Gastrocnemius medialis (tissue), 4 donors: ENCODE measurements at regions not wholly inside any gene's neighbourhood (a gene's known extent, or its start where the extent isn't known, plus 50 kb on each side); places are given as distances from the start of the nearest gene placed in this dataset.

Source experiments
- ATAC-seq, 2 donors: fragments of 150-250 bp; one replicate each; pipeline ENCODE4 v1.9.1; 2016
- DNase-seq, 2 donors: peaks; one replicate each; pipeline ENCODE4 v3.0.0-alpha.2; 2019
- H3K27ac ChIP-seq, 4 donors: fragments of 200-600 bp; sonication (generic); 1 replicate in 1 of 4; 2 replicates in 3 of 4; pipeline ENCODE4 v1.5.1; 2016 to 2018; ENCODE audit warnings: mild to moderate bottlenecking in 2 of 4, moderate library complexity in 1 of 4
- H3K27me3 ChIP-seq, 3 donors: fragments of 200-600 bp; sonication (generic) in 2 of 3; 1 replicate in 1 of 3; 2 replicates in 2 of 3; pipeline versions ENCODE4 v1.5.1 to v1.6.0; 2016 to 2019; ENCODE audit warnings: mild to moderate bottlenecking in 1 of 3, moderate library complexity in 1 of 3
- H3K36me3 ChIP-seq, 2 donors: fragments of 200-600 bp; sonication (generic) in 1 of 2; one replicate each; pipeline ENCODE4 v1.5.1; 2017 to 2018
- H3K4me1 ChIP-seq, 2 donors: fragments of 200-600 bp; sonication (generic) in 1 of 2; one replicate each; pipeline ENCODE4 v1.5.1; 2016 to 2017; ENCODE audit warnings: mild to moderate bottlenecking in 2 of 2
- H3K4me3 ChIP-seq, 4 donors: fragments of 200-600 bp; sonication (generic) in 3 of 4; 1 replicate in 1 of 4; 2 replicates in 3 of 4; pipeline ENCODE4 v1.5.1; 2016 to 2019; ENCODE audit warnings: mild to moderate bottlenecking in 2 of 4
- H3K9me3 ChIP-seq, 3 donors: fragments of 200-600 bp; sonication (generic) in 2 of 3; 1 replicate in 1 of 3; 2 replicates in 2 of 3; pipeline ENCODE4 v1.5.1; 2016 to 2019
- CTCF ChIP-seq, 5 experiments: fragments of 450-650 bp in 3 of 5; fragments of 200-600 bp in 2 of 5; sonication (generic) in 2 of 5; IDR thresholded peaks in 4 of 5; conservative IDR thresholded peaks in 1 of 5; 1 replicate in 4 of 5; 2 replicates in 1 of 5; pipeline ENCODE4 v1.5.1; 2016 to 2019; ENCODE audit warnings: antibody characterized with exemption in 5 of 5, mild to moderate bottlenecking in 3 of 5, moderate library complexity in 3 of 5
- POLR2A ChIP-seq, 2 donors: fragments of 450-650 bp; IDR thresholded peaks; one replicate each; pipeline ENCODE4 v1.6.1; 2017; ENCODE audit warnings: antibody characterized with exemption in 2 of 2, mild to moderate bottlenecking in 2 of 2, moderate library complexity in 2 of 2
- in situ Hi-C, 4 donors: fragments of 200-750 bp; cut with MboI; loops; one replicate each; pipeline versions ENCODE4 v1.15.0 to v1.8.0; 2017; ENCODE audit warnings: low sequenced_read_pairs in 4 of 4
- intact Hi-C: fragments of 100-400 bp; cut with DNase I; formaldehyde crosslinking; loops from one replicate; pipeline ENCODE4 v1.15.1; 2023; ENCODE audit warnings: low total_unique reads

GRCh38 chr18:78787751-78788150 is 191.9 kb upstream of the SALL3 start:
- Histone ChIP-seq H3K27me3 (no peaks in the 10 kb centered on the region), H3K36me3 (no peaks in the 10 kb centered on the region), H3K4me1 (no peaks in the 10 kb centered on the region), H3K9me3 (no peaks in the 10 kb centered on the region), H3K27ac (no peak overlapping the region), H3K4me3 (no peak overlapping the region)
- TF ChIP-seq CTCF (IDR thresholded peaks at IDR 0.05 in 4 of 5, conservative IDR thresholded peaks at IDR 0.05 in 1 of 5) = no peak
- no peak for TF ChIP-seq POLR2A (IDR thresholded peaks at IDR 0.05)
- ATAC-seq (no peak), DNase-seq (no peak)
- intact Hi-C loops = no loop called here
- in situ Hi-C loops = no loop called here

DNA sequence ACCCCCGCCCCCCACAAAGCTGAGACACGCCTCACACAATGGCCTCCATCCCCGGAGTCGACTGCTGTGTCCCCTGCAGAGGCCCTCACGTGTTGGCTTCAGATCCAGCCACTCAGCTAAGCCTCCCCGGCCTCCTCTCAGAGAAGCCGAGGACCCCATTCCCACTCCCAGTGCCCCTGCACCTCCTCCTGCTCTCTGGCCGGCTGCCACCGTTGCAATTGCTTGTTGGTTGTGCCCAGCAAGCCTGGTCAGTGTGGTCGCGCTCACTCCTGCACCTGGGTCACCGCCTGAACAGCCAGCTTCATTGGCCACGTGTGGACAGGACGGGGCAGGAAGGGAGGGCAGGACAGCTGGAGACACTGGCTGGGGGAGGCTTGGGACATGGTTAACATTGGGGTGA is 191.5 kb upstream of the SALL3 start:
- no peaks in the 10 kb centered on the region for H3K36me3 ChIP-seq
- no peaks in the 10 kb centered on the region for H3K9me3 ChIP-seq
- DNase-seq (no peak), ATAC-seq (no peak)
- no peaks in the 10 kb centered on the region for H3K4me1 ChIP-seq
- intact Hi-C loops (no loop called here), in situ Hi-C loops (no loop called here)
- no peaks in the 10 kb centered on the region for H3K27me3 ChIP-seq
- no peak overlapping the region for H3K27ac ChIP-seq
- no peak overlapping the region for H3K4me3 ChIP-seq
- no peak for TF ChIP-seq CTCF (IDR thresholded peaks at IDR 0.05 in 4 of 5, conservative IDR thresholded peaks at IDR 0.05 in 1 of 5)
- no peak for TF ChIP-seq POLR2A (IDR thresholded peaks at IDR 0.05)

- Histone ChIP-seq H3K27me3 (no peaks in the 10 kb centered on the region), H3K4me1 (no peaks in the 10 kb centered on the region), H3K9me3 (no peaks in the 10 kb centered on the region), H3K27ac (no peak overlapping the region), H3K36me3 (no peaks in the 10 kb centered on the region), H3K4me3 (no peak overlapping the region)
- ATAC-seq (no peak), DNase-seq (no peak)
- TF ChIP-seq CTCF (IDR thresholded peaks at IDR 0.05 in 4 of 5, conservative IDR thresholded peaks at IDR 0.05 in 1 of 5) (no peak), POLR2A (IDR thresholded peaks at IDR 0.05) (no peak)
- intact Hi-C loops = no loop called here
- in situ Hi-C loops = no loop called here
Measured at GRCh38 chr18:78789850-78790249, 189.8 kb upstream of the SALL3 start.

DNA sequence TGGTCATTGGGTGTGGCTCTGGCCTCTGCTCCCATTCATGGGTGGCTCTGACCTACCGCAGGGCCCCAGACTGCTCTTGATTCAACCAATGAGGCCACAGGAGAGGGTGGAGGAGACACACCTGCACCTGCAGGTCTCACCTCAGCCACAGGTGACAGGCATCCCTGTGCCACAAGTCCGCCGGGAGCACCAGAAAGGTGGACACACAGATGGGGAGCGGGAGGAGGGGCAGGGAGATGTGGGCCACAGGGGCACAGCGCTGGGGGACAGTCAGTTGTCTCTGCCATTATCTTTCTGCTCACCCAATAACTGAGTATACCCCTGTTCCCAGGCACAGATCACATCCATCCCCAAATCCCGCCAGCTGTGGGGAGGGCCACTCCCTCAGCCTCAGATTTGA is 189.1 kb upstream of the SALL3 start:
- Histone ChIP-seq H3K4me3 (no peak overlapping the region), H3K36me3 (no peaks in the 10 kb centered on the region), H3K27ac (no peak overlapping the region), H3K9me3 (no peaks in the 10 kb centered on the region), H3K4me1 (no peaks in the 10 kb centered on the region), H3K27me3 (no peaks in the 10 kb centered on the region)
- no peak for DNase-seq
- intact Hi-C loops = no loop called here
- no peak for ATAC-seq
- in situ Hi-C loops = no loop called here
- TF ChIP-seq CTCF (IDR thresholded peaks at IDR 0.05 in 4 of 5, conservative IDR thresholded peaks at IDR 0.05 in 1 of 5) (no peak), POLR2A (IDR thresholded peaks at IDR 0.05) (no peak)

- Histone ChIP-seq H3K4me3 (no peak overlapping the region), H3K27ac (no peak overlapping the region), H3K27me3 (no peaks in the 10 kb centered on the region), H3K9me3 (no peaks in the 10 kb centered on the region), H3K4me1 (no peaks in the 10 kb centered on the region), H3K36me3 (no peaks in the 10 kb centered on the region)
- in situ Hi-C loops = no loop called here
- ATAC-seq (no peak), DNase-seq (no peak)
- intact Hi-C loops = no loop called here
- TF ChIP-seq POLR2A (IDR thresholded peaks at IDR 0.05) (no peak), CTCF (IDR thresholded peaks at IDR 0.05 in 4 of 5, conservative IDR thresholded peaks at IDR 0.05 in 1 of 5) (no peak)
Measured at GRCh38 chr18:78790960-78791359, 188.7 kb upstream of the SALL3 start.
